CD4-positive, alpha-beta T cell treated with Interleukin-15 for 4 hours (primary cell): ENCODE measurements at regions not wholly inside any gene's neighbourhood (a gene's known extent, or its start where the extent isn't known, plus 50 kb on each side); places are given as distances from the start of the nearest gene placed in this dataset.
"Not testable (repeated sequence)": the region's sequence is repeated elsewhere in the genome, so short reads cannot be mapped to it uniquely, and the experiment has no call there.

Source experiments
- DNase-seq: peaks from one replicate; pipeline ENCODE4 v3.0.0-alpha.2; 2020; ENCODE audit warnings: low spot score

- DNase-seq = no peak
These were observed 885.2 kb upstream of the AUTS2 start for GRCh38 chr7:68712956-68713495.

- DNase-seq = not testable (repeated sequence)
These were observed 884.1 kb upstream of the AUTS2 start for GRCh38 chr7:68714135-68714534.

- no peak for DNase-seq
These were observed 882.4 kb upstream of the AUTS2 start for GRCh38 chr7:68715907-68716306.

GRCh38 chr7:68717176-68717575 lies 881.1 kb upstream of the AUTS2 start:
- DNase-seq = no peak

- no peak for DNase-seq
These were observed 880.2 kb upstream of the AUTS2 start for GRCh38 chr7:68718097-68718551.

- DNase-seq = no peak
These were observed 877.6 kb upstream of the AUTS2 start for GRCh38 chr7:68720697-68721096.

- DNase-seq = no peak
These were observed 876.2 kb upstream of the AUTS2 start for GRCh38 chr7:68722044-68722443.

- no peak for DNase-seq
These were observed 873.3 kb upstream of the AUTS2 start for GRCh38 chr7:68724965-68725364.

- DNase-seq = no peak
These were observed 872.2 kb upstream of the AUTS2 start for GRCh38 chr7:68725843-68726785.

GRCh38 chr7:68728720-68729119 lies 869.6 kb upstream of the AUTS2 start:
- DNase-seq = not testable (repeated sequence)

GRCh38 chr7:68729371-68729770 lies 868.9 kb upstream of the AUTS2 start:
- no peak for DNase-seq

GRCh38 chr7:68730194-68730593 lies 868.1 kb upstream of the AUTS2 start:
- DNase-seq = no peak

- DNase-seq = no peak
These were observed 867.3 kb upstream of the AUTS2 start for GRCh38 chr7:68730964-68731363.

GRCh38 chr7:68733219-68734153 lies 864.8 kb upstream of the AUTS2 start:
- DNase-seq = no peak

- no peak for DNase-seq
These were observed 863.8 kb upstream of the AUTS2 start for GRCh38 chr7:68734431-68734830.

GRCh38 chr7:68739306-68739705 lies 859.0 kb upstream of the AUTS2 start:
- DNase-seq = no peak

- no peak for DNase-seq
These were observed 854.2 kb upstream of the AUTS2 start for GRCh38 chr7:68744036-68744435.

GRCh38 chr7:68748934-68749900 lies 849.1 kb upstream of the AUTS2 start:
- DNase-seq = no peak

GRCh38 chr7:68752485-68753178 lies 845.6 kb upstream of the AUTS2 start:
- DNase-seq = no peak

- DNase-seq = no peak
These were observed 843.9 kb upstream of the AUTS2 start for GRCh38 chr7:68754414-68754813.
